MM.1S (cell line): ENCODE measurements at regions not wholly inside any gene's neighbourhood (a gene's known extent, or its start where the extent isn't known, plus 50 kb on each side); places are given as distances from the start of the nearest gene placed in this dataset.

Experiments
- CTCF ChIP-seq: fragments of 300-600 bp; sonication (generic); IDR thresholded peaks from 2 replicates; pipeline ENCODE4 v1.5.1; 2016; ENCODE audit warnings: antibody characterized with exemption, low read length, mixed read lengths
- EZH2phosphoT487 ChIP-seq: fragments of 300-600 bp; sonication (generic); IDR thresholded peaks from 2 replicates; pipeline ENCODE4 v1.6.1; 2018; ENCODE audit warnings: antibody characterized with exemption, low read length

GRCh38 chr16:73921295-73921694 lies 375.3 kb upstream of the PSMD7 start:
- no peak for TF ChIP-seq CTCF
- no peak for TF ChIP-seq EZH2phosphoT487
